Activated T-helper 2 cell treated with anti-CD3 and anti-CD28 coated beads, Interferon-gamma antibody, Interleukin-2, Interleukin-4, amounts not matched to agents 10 μg/mL and 5 μg/mL and 100 μg/mL, durations not matched to agents 14 hours and 24 hours and 36 hours (primary cell): ENCODE measurements at regions not wholly inside any gene's neighbourhood (a gene's known extent, or its start where the extent isn't known, plus 50 kb on each side); places are given as distances from the start of the nearest gene placed in this dataset.

Experiments
- DNase-seq: peaks from one replicate; pipeline ENCODE4 v3.0.0; 2021; ENCODE audit warnings: low spot score
- H3K27ac Mint-ChIP-seq: one replicate; pipeline ENCODE4 v1.8.0; 2021; ENCODE audit warnings: mixed read lengths
- H3K27me3 Mint-ChIP-seq: one replicate; pipeline ENCODE4 v1.8.0; 2021; ENCODE audit warnings: low read depth, mixed read lengths
- H3K36me3 Mint-ChIP-seq: one replicate; pipeline ENCODE4 v1.8.0; 2021; ENCODE audit warnings: low read depth, mixed read lengths
- H3K4me1 Mint-ChIP-seq: one replicate; pipeline ENCODE4 v1.8.0; 2021; ENCODE audit warnings: low read depth, mixed read lengths
- H3K4me3 Mint-ChIP-seq: one replicate; pipeline ENCODE4 v1.8.0; 2021; ENCODE audit warnings: low read depth, mild to moderate bottlenecking, moderate library complexity, mixed read lengths
- H3K9me3 Mint-ChIP-seq: one replicate; pipeline ENCODE4 v1.8.0; 2021; ENCODE audit warnings: mixed read lengths
- intact Hi-C: fragments of 100-400 bp; cut with micrococcal nuclease; formaldehyde crosslinking; loops from one replicate; pipeline ENCODE4 v1.15.1; 2023

GRCh38 chr10:57769298-57769697, 498.4 kb downstream of the IPMK start:
- intact Hi-C loops, result no loop called here
- H3K9me3 Mint-ChIP-seq, result peaks cover 6% of the 10 kb centered on the region
- H3K36me3 Mint-ChIP-seq, result no peaks in the 10 kb centered on the region
- no peaks in the 10 kb centered on the region for H3K27me3 Mint-ChIP-seq
- no peak overlapping the region for H3K27ac Mint-ChIP-seq
- DNase-seq, result no peak
- H3K4me3 Mint-ChIP-seq, result no peak overlapping the region
- no peaks in the 10 kb centered on the region for H3K4me1 Mint-ChIP-seq

GRCh38 chr10:57759777-57760176, 507.9 kb downstream of the IPMK start:
- DNase-seq, result no peak
- intact Hi-C loops, result no loop called here
- Mint-ChIP-seq H3K9me3 (peaks cover 16% of the 10 kb centered on the region), H3K27me3 (no peaks in the 10 kb centered on the region), H3K36me3 (no peaks in the 10 kb centered on the region), H3K27ac (no peak overlapping the region), H3K4me1 (no peaks in the 10 kb centered on the region), H3K4me3 (no peak overlapping the region)

GRCh38 chr10:57754803-57755202, 512.9 kb downstream of the IPMK start:
- Mint-ChIP-seq H3K27ac (no peak overlapping the region), H3K4me3 (no peak overlapping the region), H3K9me3 (peaks cover 30% of the 10 kb centered on the region), H3K4me1 (no peaks in the 10 kb centered on the region), H3K27me3 (no peaks in the 10 kb centered on the region), H3K36me3 (no peaks in the 10 kb centered on the region)
- no peak for DNase-seq
- intact Hi-C loops, result no loop called here

GRCh38 chr10:57743711-57744110, 524.0 kb downstream of the IPMK start:
- no peak for DNase-seq
- no peaks in the 10 kb centered on the region for H3K27me3 Mint-ChIP-seq
- H3K9me3 Mint-ChIP-seq, result peaks cover 4% of the 10 kb centered on the region
- H3K4me1 Mint-ChIP-seq, result no peaks in the 10 kb centered on the region
- no peak overlapping the region for H3K27ac Mint-ChIP-seq
- intact Hi-C loops, result no loop called here
- H3K4me3 Mint-ChIP-seq, result no peak overlapping the region
- no peaks in the 10 kb centered on the region for H3K36me3 Mint-ChIP-seq

- Mint-ChIP-seq H3K4me1 (no peaks in the 10 kb centered on the region), H3K9me3 (peaks cover 3% of the 10 kb centered on the region), H3K27ac (no peak overlapping the region), H3K27me3 (no peaks in the 10 kb centered on the region), H3K4me3 (no peak overlapping the region), H3K36me3 (no peaks in the 10 kb centered on the region)
- DNase-seq, result no peak
- intact Hi-C loops, result no loop called here
Measured at GRCh38 chr10:57741751-57742150, 525.9 kb downstream of the IPMK start.

- DNase-seq, result no peak
- Mint-ChIP-seq H3K4me3 (no peak overlapping the region), H3K27ac (no peak overlapping the region), H3K4me1 (no peaks in the 10 kb centered on the region), H3K27me3 (no peaks in the 10 kb centered on the region), H3K36me3 (no peaks in the 10 kb centered on the region), H3K9me3 (peaks cover 4% of the 10 kb centered on the region)
- intact Hi-C loops, result no loop called here
Measured at GRCh38 chr10:57723305-57723704, 544.4 kb downstream of the IPMK start.

GRCh38 chr10:57716884-57717283, 550.8 kb downstream of the IPMK start:
- intact Hi-C loops, result no loop called here
- Mint-ChIP-seq H3K27ac (no peak overlapping the region), H3K27me3 (no peaks in the 10 kb centered on the region), H3K9me3 (peaks cover 4% of the 10 kb centered on the region), H3K4me1 (no peaks in the 10 kb centered on the region), H3K36me3 (no peaks in the 10 kb centered on the region), H3K4me3 (no peak overlapping the region)
- DNase-seq, result no peak

- no peaks in the 10 kb centered on the region for H3K27me3 Mint-ChIP-seq
- no peaks in the 10 kb centered on the region for H3K4me1 Mint-ChIP-seq
- intact Hi-C loops, result no loop called here
- H3K9me3 Mint-ChIP-seq, result peaks cover 4% of the 10 kb centered on the region
- H3K36me3 Mint-ChIP-seq, result no peaks in the 10 kb centered on the region
- DNase-seq, result no peak
- H3K4me3 Mint-ChIP-seq, result no peak overlapping the region
- H3K27ac Mint-ChIP-seq, result no peak overlapping the region
Measured at GRCh38 chr10:57715233-57715632, 552.5 kb downstream of the IPMK start.

- Mint-ChIP-seq H3K27ac (no peak overlapping the region), H3K4me3 (no peak overlapping the region), H3K9me3 (no peaks in the 10 kb centered on the region), H3K27me3 (no peaks in the 10 kb centered on the region), H3K36me3 (no peaks in the 10 kb centered on the region), H3K4me1 (no peaks in the 10 kb centered on the region)
- intact Hi-C loops, result no loop called here
- DNase-seq, result no peak
Measured at GRCh38 chr10:57707300-57707658, 560.4 kb downstream of the IPMK start.

GRCh38 chr10:57706576-57707299, 561.0 kb downstream of the IPMK start:
- Mint-ChIP-seq H3K4me1 (no peaks in the 10 kb centered on the region), H3K4me3 (no peak overlapping the region), H3K36me3 (no peaks in the 10 kb centered on the region), H3K27me3 (no peaks in the 10 kb centered on the region), H3K27ac (no peak overlapping the region), H3K9me3 (no peaks in the 10 kb centered on the region)
- intact Hi-C loops, result no loop called here
- DNase-seq, result no peak

GRCh38 chr10:57706016-57706415, 561.7 kb downstream of the IPMK start:
- Mint-ChIP-seq H3K27ac (no peak overlapping the region), H3K4me1 (no peaks in the 10 kb centered on the region), H3K9me3 (no peaks in the 10 kb centered on the region), H3K36me3 (no peaks in the 10 kb centered on the region), H3K27me3 (no peaks in the 10 kb centered on the region), H3K4me3 (no peak overlapping the region)
- no peak for DNase-seq
- intact Hi-C loops, result no loop called here

- Mint-ChIP-seq H3K27me3 (no peaks in the 10 kb centered on the region), H3K9me3 (no peaks in the 10 kb centered on the region), H3K4me3 (no peak overlapping the region), H3K4me1 (no peaks in the 10 kb centered on the region), H3K27ac (no peak overlapping the region), H3K36me3 (no peaks in the 10 kb centered on the region)
- intact Hi-C loops, result no loop called here
- DNase-seq, result no peak
Measured at GRCh38 chr10:57699944-57700343, 567.8 kb downstream of the IPMK start.

GRCh38 chr10:57696641-57697040, 571.1 kb downstream of the IPMK start:
- no peaks in the 10 kb centered on the region for H3K36me3 Mint-ChIP-seq
- no peak for DNase-seq
- no peaks in the 10 kb centered on the region for H3K4me1 Mint-ChIP-seq
- intact Hi-C loops, result no loop called here
- H3K4me3 Mint-ChIP-seq, result no peak overlapping the region
- no peaks in the 10 kb centered on the region for H3K27me3 Mint-ChIP-seq
- H3K9me3 Mint-ChIP-seq, result no peaks in the 10 kb centered on the region
- H3K27ac Mint-ChIP-seq, result no peak overlapping the region
